ENCODE measurements at regions not wholly inside any gene's neighbourhood (a gene's known extent, or its start where the extent isn't known, plus 50 kb on each side); places are given as distances from the start of the nearest gene placed in this dataset.
"Not testable (repeated sequence)": the region's sequence is repeated elsewhere in the genome, so short reads cannot be mapped to it uniquely, and the experiment has no call there.

DNA sequence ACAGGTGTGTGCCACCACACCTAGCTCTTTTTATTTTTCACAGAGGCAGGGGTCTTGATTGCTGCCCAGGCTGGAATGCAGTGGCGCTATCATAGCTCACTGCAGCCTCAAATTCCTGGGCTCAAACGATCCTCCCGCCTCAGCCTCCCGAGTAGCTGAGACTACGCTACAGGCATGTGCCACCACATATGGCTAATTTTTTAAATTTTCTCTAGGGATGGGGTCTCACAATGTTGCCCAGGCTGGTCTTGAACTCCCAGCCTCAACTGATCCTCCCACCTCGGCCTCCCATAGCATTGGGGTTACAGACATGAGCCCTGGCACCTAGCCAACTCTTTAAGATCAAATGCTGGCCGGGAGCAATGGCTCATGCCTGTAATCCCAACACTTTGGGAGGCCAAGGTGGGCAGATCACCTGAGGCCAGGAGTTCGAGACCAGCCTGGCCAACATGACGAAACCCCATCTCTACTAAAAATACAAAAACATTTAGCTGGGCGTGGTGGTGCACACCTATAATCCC is 50.6 kb upstream of the MYL10 start:
- H3K79me2 ChIP-seq; H3K36me3 ChIP-seq (ENCODE audit: control insufficient read depth, insufficient read depth, low read length); H3K4me1 ChIP-seq; H3K4me2 ChIP-seq (ENCODE audit: low read length); H3K4me3 ChIP-seq (ENCODE audit: low read depth, low read length); H3K27ac ChIP-seq; H2AFZ ChIP-seq; H3K9me3 ChIP-seq (ENCODE audit: control insufficient read depth, low read length); H3K9ac ChIP-seq; H3K27me3 ChIP-seq (ENCODE audit: control insufficient read depth, insufficient read depth, low read length): not testable (repeated sequence)

DNA sequence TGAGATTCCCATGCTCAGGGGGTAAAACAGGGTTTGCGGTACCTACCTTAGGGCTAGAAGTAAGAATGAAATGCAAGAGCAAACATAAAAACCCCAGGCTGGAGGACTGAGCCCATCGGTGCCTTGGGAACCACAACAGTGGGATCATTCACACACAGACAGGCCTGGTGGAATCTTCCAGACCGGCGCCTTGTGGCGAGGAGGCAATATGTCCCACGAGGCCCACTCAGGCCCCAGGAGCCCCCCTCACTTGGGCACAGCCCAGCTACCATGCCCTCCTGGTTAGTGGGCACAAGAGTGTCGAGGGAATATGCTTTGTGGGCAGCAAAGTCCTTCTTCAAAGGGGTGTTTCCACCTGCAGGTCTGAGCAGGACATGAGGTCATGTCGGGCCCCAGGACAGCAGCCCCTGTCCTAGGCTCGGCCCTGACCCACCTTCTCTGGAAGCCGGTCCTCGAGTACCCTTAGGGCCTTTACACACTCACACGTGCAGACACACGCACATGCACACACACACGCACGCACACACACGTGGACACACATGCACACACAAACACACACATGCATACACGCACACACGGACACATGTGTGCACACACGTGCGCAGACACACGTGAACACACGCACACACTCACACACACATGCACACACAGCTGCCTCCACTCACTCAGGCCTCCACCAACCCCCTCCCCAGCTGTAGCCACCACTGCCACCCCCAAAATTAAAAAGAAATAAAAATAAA is 51.5 kb upstream of the MYL10 start:
- H3K4me3 ChIP-seq (ENCODE audit: low read depth, low read length), result no peak overlapping the region
- no peaks in the 10 kb centered on the region for H3K9me3 ChIP-seq (ENCODE audit: control insufficient read depth, low read length)
- no peaks in the 10 kb centered on the region for H3K79me2 ChIP-seq
- no peaks in the 10 kb centered on the region for H3K4me1 ChIP-seq
- no peaks in the 10 kb centered on the region for H3K36me3 ChIP-seq (ENCODE audit: control insufficient read depth, insufficient read depth, low read length)
- no peak overlapping the region for H3K4me2 ChIP-seq (ENCODE audit: low read length)
- no peaks in the 10 kb centered on the region for H3K27me3 ChIP-seq (ENCODE audit: control insufficient read depth, insufficient read depth, low read length)
- H2AFZ ChIP-seq, result no peak overlapping the region
- TF ChIP-seq, protein P1, sequence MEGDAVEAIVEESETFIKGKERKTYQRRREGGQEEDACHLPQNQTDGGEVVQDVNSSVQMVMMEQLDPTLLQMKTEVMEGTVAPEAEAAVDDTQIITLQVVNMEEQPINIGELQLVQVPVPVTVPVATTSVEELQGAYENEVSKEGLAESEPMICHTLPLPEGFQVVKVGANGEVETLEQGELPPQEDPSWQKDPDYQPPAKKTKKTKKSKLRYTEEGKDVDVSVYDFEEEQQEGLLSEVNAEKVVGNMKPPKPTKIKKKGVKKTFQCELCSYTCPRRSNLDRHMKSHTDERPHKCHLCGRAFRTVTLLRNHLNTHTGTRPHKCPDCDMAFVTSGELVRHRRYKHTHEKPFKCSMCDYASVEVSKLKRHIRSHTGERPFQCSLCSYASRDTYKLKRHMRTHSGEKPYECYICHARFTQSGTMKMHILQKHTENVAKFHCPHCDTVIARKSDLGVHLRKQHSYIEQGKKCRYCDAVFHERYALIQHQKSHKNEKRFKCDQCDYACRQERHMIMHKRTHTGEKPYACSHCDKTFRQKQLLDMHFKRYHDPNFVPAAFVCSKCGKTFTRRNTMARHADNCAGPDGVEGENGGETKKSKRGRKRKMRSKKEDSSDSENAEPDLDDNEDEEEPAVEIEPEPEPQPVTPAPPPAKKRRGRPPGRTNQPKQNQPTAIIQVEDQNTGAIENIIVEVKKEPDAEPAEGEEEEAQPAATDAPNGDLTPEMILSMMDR (IDR thresholded peaks at IDR 0.05), result no peak
- no peak overlapping the region for H3K9ac ChIP-seq
- no peak overlapping the region for H3K27ac ChIP-seq

DNA sequence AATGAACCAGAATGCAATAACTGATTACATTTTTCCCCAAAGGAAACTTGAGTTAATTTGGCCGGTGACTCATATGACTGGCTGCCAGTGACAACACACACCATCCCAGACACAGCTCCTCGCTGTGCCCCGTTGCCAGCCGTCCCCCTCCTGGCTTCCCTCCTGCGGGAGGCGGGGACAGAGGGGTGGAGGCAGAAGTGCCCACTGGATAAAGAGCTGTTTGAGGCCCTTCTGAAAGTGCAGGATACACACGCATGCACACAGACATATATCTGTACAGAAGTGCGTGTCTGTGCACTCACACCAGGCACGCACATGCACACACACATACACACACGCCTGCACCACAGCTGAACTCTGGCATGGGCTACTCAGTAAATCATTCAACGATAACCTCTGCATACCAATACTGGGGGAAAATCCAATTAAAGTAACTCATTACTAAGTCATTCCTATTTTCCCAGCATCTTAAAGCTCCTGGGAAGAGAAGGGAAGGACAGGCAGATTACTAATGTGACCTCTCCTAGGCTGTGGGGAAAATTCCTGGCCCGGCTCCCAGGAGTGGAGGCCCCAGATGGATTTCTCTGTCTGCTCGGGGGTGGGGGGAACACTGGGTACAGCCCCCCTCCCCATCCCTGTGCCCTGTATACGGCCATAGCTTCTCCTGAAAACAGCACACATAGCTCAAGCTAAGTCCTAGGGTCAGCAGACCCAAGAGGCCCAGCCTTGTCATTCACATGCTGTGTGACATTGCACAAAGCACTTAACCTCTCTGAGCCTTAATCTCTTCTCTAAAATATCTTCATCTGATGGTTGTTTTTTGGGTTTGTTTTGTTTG is 52.3 kb upstream of the MYL10 start:
- Histone ChIP-seq H3K4me1 (no peaks in the 10 kb centered on the region), H3K79me2 (no peaks in the 10 kb centered on the region), H3K9me3 (ENCODE audit: control insufficient read depth, low read length) (no peaks in the 10 kb centered on the region), H3K36me3 (ENCODE audit: control insufficient read depth, insufficient read depth, low read length) (no peaks in the 10 kb centered on the region), H3K27me3 (ENCODE audit: control insufficient read depth, insufficient read depth, low read length) (no peaks in the 10 kb centered on the region), H3K4me2 (ENCODE audit: low read length) (no peak overlapping the region), H2AFZ (no peak overlapping the region), H3K27ac (no peak overlapping the region), H3K4me3 (ENCODE audit: low read depth, low read length) (no peak overlapping the region), H3K9ac (no peak overlapping the region)
- TF ChIP-seq, protein P1 (IDR thresholded peaks at IDR 0.05), result no peak

DNA sequence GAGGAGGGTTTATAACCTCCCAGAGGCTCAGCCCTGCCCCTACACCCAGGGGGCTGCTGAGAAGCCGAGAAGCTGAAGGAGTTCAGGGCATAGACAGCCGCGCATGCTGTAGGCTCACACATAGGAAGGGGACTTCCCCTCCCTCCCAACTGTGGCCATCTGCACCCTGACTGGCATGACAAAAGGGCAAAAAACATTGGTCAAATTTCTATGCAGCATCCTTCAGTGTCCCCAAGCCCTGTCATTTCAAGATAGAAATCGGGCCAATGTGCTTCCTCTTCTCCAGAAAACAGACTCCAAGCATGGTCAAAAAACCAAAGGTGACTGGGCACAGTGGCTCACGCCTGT is 55.9 kb upstream of the MYL10 start:
- TF ChIP-seq, protein P1 (IDR thresholded peaks at IDR 0.05), result no peak
- H3K9me3 ChIP-seq (ENCODE audit: control insufficient read depth, low read length), result no peaks in the 10 kb centered on the region
- H3K27ac ChIP-seq, result no peak overlapping the region
- no peaks in the 10 kb centered on the region for H3K36me3 ChIP-seq (ENCODE audit: control insufficient read depth, insufficient read depth, low read length)
- no peak overlapping the region for H3K4me2 ChIP-seq (ENCODE audit: low read length)
- H3K79me2 ChIP-seq, result no peaks in the 10 kb centered on the region
- no peak overlapping the region for H3K4me3 ChIP-seq (ENCODE audit: low read depth, low read length)
- no peak overlapping the region for H3K9ac ChIP-seq
- H3K27me3 ChIP-seq (ENCODE audit: control insufficient read depth, insufficient read depth, low read length), result no peaks in the 10 kb centered on the region
- H2AFZ ChIP-seq, result no peak overlapping the region
- H3K4me1 ChIP-seq, result peaks cover 3% of the 10 kb centered on the region

DNA sequence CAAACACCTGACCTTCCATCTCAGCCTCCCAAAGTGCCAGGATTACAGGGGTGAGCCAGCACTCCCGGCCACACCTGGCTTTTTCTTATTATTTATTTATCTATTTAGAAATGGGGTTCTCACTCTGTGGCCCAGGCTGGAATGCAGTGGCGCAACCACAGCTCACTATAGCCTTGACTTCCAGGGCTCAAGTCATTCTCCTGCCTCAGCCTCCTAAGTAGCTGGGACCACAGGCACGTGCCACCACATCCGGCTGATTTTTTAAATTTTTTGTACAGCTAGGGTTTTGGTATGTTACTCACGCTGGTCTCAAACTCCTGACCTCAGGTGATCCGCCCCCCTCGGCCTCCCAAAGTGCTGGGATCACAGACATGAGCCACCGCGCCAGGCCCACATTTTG is 56.9 kb upstream of the MYL10 start:
- Histone ChIP-seq H3K79me2 (no peaks in the 10 kb centered on the region), H3K4me1 (peaks cover 3% of the 10 kb centered on the region), H2AFZ (no peak overlapping the region), H3K9me3 (ENCODE audit: control insufficient read depth, low read length) (no peaks in the 10 kb centered on the region), H3K4me2 (ENCODE audit: low read length) (no peak overlapping the region), H3K27ac (no peak overlapping the region), H3K27me3 (ENCODE audit: control insufficient read depth, insufficient read depth, low read length) (no peaks in the 10 kb centered on the region), H3K4me3 (ENCODE audit: low read depth, low read length) (no peak overlapping the region), H3K9ac (no peak overlapping the region), H3K36me3 (ENCODE audit: control insufficient read depth, insufficient read depth, low read length) (no peaks in the 10 kb centered on the region)
- TF ChIP-seq, protein P1 (IDR thresholded peaks at IDR 0.05), result no peak

Data from parathyroid adenoma (tissue), 2 donors.